Activated CD8-positive, alpha-beta memory T cell treated with anti-CD3 and anti-CD28 coated beads for 24 hours (primary cell): ENCODE measurements at regions not wholly inside any gene's neighbourhood (a gene's known extent, or its start where the extent isn't known, plus 50 kb on each side); places are given as distances from the start of the nearest gene placed in this dataset.
"Not testable (repeated sequence)": the region's sequence is repeated elsewhere in the genome, so short reads cannot be mapped to it uniquely, and the experiment has no call there.

Experiments
- DNase-seq: peaks from one replicate; pipeline ENCODE4 v3.0.0-alpha.2; 2020

GRCh38 chr5:82952326-82952725 is 124.9 kb downstream of the TMEM167A start:
- no peak for DNase-seq

DNA sequence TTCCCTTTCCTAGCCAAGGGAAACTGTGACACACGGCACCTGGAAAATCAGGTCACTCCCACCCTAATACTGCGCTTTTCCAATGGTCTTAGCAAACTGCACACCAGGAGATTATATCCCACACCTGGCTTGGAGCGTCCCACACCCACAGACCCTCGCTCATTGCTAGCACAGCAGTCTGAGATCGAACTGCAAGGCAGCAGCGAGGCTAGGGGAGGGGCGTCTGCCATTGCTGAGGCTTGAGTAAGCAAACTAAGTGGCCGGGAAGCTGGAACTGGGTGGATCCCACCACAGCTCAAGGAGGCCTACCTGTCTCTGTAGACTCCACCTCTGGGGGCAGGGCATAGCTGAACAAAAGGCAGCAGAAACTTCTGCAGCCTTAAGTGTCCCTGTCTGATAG is 132.9 kb downstream of the TMEM167A start:
- DNase-seq = not testable (repeated sequence)

DNA sequence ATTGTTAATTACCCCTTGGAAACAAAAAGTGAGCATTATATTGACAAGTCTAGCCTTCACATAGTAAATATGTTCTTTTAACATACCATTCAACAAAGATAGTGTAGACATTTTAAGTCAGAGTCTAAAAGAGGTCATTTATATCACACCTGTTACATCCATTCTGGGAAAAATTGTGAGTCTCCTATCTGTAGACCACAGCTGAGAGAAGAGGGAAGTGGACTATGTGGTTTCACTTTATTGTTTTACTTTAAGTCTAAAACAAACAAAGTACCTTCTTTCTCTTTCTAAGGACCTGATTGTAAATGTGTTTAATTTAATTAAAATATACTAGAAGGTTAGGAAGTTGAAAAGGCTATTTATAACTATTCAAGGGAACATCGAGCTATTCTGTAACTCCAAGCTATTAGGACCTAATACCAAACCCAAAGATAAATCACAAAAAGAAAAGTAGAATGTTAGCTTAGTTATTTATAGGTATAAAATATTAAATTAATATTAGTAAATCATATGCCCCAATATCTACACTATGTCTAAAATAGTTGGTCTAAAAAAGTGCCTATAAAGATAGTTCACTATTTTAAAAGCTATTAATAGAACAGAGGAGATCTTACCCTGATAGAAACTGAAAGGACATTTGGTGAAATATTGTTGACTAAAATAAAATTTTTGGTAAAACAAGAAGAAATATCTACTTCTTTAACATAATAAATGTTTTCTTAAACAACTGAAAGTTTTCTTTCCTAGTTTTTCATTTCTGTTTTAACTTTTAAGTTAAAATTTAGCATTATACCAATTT is 134.9 kb downstream of the TMEM167A start:
- no peak for DNase-seq

GRCh38 chr5:82938901-82939725 is 138.1 kb downstream of the TMEM167A start:
- no peak for DNase-seq

DNA sequence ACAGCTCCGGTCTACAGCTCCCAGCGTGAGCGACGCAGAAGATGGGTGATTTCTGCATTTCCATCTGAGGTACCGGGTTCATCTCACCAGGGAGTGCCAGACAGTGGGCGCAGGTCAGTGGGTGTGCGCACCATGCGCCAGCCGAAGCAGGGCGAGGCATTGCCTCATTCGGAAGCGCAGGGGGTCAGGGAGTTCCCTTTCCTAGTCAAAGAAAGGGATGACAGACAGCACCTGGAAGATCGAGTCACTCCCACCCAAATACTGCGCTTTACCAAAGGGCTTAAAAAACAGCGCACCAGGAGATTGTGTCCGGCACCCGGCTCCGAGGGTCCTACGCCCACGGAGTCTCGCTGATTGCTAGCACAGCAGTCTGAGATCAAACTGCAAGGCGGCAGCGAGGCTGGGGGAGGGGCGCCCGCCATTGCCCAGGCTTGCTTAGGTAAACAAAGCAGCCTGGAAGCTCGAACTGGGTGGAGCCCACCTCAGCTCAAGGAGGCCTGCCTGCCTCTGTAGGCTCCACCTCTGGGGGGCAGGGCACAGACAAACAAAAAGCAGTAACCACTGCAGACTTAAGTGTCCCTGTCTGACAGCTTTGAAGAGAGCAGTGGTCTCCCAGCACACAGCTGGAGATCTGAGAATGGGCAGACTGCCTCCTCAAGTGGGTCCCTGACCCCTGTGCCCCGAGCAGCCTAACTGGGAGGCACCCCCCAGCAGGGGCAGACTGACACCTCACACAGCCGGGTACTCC is 144.5 kb downstream of the TMEM167A start:
- DNase-seq = not testable (repeated sequence)

GRCh38 chr5:82931110-82931509 is 146.1 kb downstream of the TMEM167A start:
- DNase-seq = no peak

DNA sequence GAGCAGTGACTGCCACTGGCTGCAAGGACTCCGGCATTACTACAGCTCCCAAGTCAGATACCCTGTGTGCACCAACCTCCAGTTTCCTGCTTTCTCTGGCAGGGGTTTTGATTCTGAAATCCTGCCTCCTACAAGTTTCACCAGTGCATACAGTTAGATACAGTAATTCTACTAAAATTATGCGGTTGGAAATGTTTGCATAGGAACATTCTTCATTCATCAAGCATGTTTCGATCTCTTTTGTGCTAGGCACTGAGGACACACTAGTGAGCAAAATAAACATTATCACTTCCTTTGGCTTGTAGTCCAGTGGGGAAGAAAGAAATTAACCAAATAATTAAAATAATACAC is 152.2 kb downstream of the TMEM167A start:
- DNase-seq = no peak

DNA sequence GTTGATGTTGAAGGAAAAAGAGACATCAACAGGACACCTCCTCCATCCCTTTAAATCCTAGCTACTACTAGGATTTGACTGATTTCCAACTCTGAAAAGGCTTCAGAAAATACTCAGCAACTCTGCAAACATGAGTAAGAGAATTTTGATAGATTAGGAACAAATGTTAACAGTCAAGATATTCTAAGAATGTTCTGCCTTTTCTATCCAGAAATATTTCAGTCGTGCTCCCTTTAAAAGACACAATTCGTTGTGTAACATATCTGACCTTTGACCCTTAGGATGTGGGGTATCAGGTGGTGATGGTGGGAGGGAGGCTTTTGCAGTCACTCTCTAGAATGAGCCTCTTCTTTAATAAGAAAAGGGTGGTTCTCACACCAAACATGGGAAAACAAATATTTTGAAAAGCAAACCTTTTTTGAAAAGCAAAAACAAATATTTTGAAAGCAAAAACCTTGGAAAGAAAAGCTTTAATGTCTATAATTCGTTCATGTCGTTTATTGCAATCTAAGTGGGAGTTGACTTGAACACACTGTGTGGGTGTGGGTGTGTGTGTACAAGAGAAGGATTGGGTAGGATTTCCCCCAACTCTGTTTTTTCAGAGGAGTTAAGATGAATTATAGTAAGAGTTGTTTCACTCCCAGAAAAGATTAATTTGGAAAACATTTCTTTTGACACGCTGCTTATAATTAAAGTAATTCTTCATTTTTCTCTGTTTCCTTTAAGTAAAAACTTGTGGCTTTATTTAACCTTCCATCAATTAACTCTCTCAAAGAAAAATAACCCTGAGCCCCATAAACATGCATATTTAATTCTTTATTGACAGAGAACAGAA is 152.8 kb downstream of the TMEM167A start:
- no peak for DNase-seq

GRCh38 chr5:82922086-82922734 is 155.0 kb downstream of the TMEM167A start:
- DNase-seq = no peak

DNA sequence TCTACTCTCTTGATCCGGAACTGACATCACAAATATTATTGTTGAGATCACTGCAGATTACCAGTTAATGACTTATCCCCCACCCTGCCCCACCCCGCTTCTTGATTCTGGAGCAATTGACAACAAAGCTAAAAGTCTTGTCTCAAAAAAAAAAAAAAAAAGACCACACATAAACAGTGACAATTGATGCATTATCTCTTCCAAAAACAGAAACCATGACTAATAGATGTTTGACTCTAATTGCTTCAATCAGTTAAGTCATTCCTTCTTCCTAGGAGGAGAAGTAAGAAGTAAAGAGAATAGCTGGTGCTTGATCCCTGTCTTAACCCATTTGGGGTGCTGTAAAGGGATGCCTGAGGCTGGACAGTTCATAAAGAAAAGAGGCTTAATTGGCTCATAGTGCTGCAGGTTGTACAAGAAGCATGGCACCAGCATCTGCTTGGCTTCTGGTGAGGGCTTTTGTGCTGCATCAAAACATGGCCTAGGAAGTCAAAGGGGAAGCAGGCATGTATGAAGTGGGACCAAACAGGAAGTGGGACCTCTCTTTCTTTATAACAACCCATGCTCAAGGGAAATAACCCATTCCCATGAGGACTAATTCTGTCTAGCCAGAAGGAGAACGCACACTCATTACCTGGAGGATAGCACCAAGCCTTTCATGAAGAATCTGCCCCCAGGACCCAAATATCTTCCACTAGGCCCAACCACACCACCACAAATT is 158.7 kb downstream of the TMEM167A start:
- no peak for DNase-seq

- DNase-seq = no peak
These were observed 159.6 kb downstream of the TMEM167A start for GRCh38 chr5:82917584-82917983.

GRCh38 chr5:82913971-82914370 is 163.2 kb downstream of the TMEM167A start:
- DNase-seq = no peak

DNA sequence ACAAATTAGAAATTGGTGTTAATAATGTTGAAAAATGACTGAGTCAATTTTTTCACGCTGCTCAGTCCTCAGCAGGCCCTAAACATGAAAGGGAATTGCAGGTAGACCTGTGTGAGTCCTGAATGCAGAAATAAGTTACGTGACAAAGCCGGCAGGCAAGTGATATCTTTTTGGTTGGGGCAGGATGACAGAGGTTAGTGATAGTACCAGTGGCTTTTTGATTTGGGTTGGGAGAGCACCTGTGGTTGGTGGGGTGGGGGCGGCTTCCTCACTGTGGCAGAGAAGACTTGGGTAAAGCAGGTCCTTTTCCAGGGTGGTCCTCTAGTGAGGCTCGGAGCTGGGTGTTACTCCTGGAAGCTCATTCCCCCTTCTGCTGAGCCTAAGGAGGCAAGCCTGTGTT is 164.7 kb downstream of the TMEM167A start:
- no peak for DNase-seq

DNA sequence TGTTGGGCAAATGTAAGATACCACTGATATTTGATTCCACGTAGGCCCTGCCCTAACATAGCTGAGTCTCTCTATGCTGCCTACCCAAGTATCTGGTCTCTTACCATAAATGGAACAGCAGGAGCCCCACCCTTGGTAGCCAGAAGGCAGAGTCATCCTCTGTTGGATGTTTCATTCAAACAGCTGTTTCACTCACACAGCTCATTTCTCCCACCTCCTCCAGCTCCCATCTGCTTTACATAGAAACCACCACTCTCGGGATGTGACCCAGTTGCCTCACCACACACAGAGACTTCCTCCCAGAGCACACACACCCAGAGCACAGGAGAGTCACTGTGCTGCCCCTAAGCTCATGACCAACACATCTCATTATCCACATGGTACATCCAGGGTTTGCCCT is 165.3 kb downstream of the TMEM167A start:
- no peak for DNase-seq

DNA sequence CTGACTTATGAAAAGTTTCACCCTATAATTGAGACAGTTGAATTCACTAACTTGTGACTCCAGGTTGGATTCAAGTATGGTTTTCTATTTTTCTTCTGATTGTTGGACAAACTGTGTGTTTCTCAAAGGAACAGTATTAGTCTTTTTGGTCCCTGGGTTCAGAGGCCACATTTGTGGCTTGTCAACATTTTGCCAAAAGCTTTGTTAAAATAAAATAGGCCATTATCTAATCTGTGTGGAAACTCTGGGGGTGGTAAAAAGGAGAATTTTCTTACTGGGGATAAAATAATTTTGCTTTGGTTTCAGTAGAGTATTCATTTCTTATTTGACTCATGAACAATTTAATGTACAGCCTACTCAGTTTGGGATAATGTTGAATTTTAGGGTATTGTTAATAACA is 166.3 kb downstream of the TMEM167A start:
- no peak for DNase-seq

DNA sequence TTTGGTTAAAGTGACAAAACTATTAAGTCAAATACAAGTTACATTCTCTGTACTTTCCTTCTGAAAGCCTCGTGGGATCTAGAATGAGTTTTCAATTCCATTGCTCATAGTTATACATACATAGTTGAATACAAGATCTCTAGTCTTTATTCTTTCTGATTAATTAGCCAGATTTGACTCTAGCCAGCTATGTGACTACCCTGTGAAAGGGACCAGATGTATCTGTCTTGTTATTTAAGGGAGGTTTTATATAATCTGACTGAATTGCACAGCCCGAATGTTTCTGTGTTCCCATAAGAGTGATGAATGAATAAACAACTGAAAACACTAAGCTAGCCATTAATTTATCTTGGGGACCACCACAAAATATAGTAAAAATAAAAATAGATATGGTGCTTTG is 166.7 kb downstream of the TMEM167A start:
- DNase-seq = no peak

- no peak for DNase-seq
These were observed 167.4 kb downstream of the TMEM167A start for GRCh38 chr5:82909771-82910170.

- DNase-seq = no peak
These were observed 171.2 kb downstream of the TMEM167A start for GRCh38 chr5:82905986-82906385.

- DNase-seq = no peak
These were observed 175.8 kb downstream of the TMEM167A start for GRCh38 chr5:82901281-82901888.

DNA sequence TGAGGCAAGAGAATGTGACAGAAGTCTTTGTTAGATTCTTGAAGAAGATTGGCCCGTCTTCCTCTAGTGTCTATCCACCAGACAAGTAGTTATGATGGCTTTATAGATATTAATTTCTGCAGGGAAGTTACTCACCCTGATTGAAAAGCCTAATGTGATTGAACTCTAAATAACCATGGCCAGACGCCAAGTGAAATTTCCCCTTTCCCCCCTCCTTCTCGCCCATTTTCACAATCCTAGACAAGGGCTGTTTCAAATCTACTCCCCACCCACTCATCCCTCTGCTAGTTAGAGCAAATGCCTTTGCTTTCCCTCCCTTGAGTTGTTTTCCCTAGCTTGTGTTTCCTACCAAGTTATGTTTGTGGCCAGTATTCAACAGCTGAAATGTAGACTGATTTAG is 182.5 kb downstream of the TMEM167A start:
- DNase-seq = no peak

- no peak for DNase-seq
These were observed 188.1 kb downstream of the TMEM167A start for GRCh38 chr5:82889088-82889487.
